ENCODE measurements at regions not wholly inside any gene's neighbourhood (a gene's known extent, or its start where the extent isn't known, plus 50 kb on each side); places are given as distances from the start of the nearest gene placed in this dataset.
"Not testable (repeated sequence)": the region's sequence is repeated elsewhere in the genome, so short reads cannot be mapped to it uniquely, and the experiment has no call there.

GRCh38 chr11:83361831-83362230 lies 75.7 kb upstream of the CCDC90B start:
- Histone ChIP-seq H3K4me1 (ENCODE audit: control insufficient read depth, insufficient read depth, low read length) (peaks cover 26% of the 10 kb centered on the region), H3K9me3 (ENCODE audit: control insufficient read depth, insufficient read depth, low read depth, low read length) (peaks cover 28% of the 10 kb centered on the region), H3K4me3 (ENCODE audit: low read depth, low read length) (no peak overlapping the region), H3K27ac (ENCODE audit: low read depth, low read length) (no peak overlapping the region), H3K27me3 (ENCODE audit: control insufficient read depth, insufficient read depth, low read length) (no peaks in the 10 kb centered on the region), H3K36me3 (ENCODE audit: control insufficient read depth, insufficient read depth, low read length) (no peaks in the 10 kb centered on the region; the same call in 1 of the 2 replicates), H3K9ac (ENCODE audit: low read length) (no peak overlapping the region)

GRCh38 chr11:83355391-83355790 lies 69.2 kb upstream of the CCDC90B start:
- Histone ChIP-seq H3K36me3 (ENCODE audit: control insufficient read depth, insufficient read depth, low read length) (no peaks in the 10 kb centered on the region; the same call in 1 of the 2 replicates), H3K9ac (ENCODE audit: low read length) (no peak overlapping the region)

GRCh38 chr11:83350187-83350586 lies 64.0 kb upstream of the CCDC90B start:
- no peak overlapping the region for H3K4me3 ChIP-seq (ENCODE audit: low read depth, low read length)
- H3K9me3 ChIP-seq (ENCODE audit: control insufficient read depth, insufficient read depth, low read depth, low read length), result peaks cover 12% of the 10 kb centered on the region; the same call in 1 of the 2 replicates
- H3K36me3 ChIP-seq (ENCODE audit: control insufficient read depth, insufficient read depth, low read length), result no peaks in the 10 kb centered on the region
- no peaks in the 10 kb centered on the region for H3K4me1 ChIP-seq (ENCODE audit: control insufficient read depth, insufficient read depth, low read length)
- no peak overlapping the region for H3K9ac ChIP-seq (ENCODE audit: low read length)
- no peak overlapping the region for H3K27ac ChIP-seq (ENCODE audit: low read depth, low read length)
- H3K27me3 ChIP-seq (ENCODE audit: control insufficient read depth, insufficient read depth, low read length), result no peaks in the 10 kb centered on the region

More at GRCh38 chr11:83355391-83355790, 69.2 kb upstream of the CCDC90B start:
- Histone ChIP-seq H3K4me1 (ENCODE audit: control insufficient read depth, insufficient read depth, low read length) (no peaks in the 10 kb centered on the region), H3K27ac (ENCODE audit: low read depth, low read length) (no peak overlapping the region), H3K9me3 (ENCODE audit: control insufficient read depth, insufficient read depth, low read depth, low read length) (peaks cover 15% of the 10 kb centered on the region), H3K27me3 (ENCODE audit: control insufficient read depth, insufficient read depth, low read length) (no peaks in the 10 kb centered on the region), H3K4me3 (ENCODE audit: low read depth, low read length) (no peak overlapping the region)

GRCh38 chr11:83349296-83349695 lies 63.1 kb upstream of the CCDC90B start:
- Histone ChIP-seq H3K36me3 (ENCODE audit: control insufficient read depth, insufficient read depth, low read length) (no peaks in the 10 kb centered on the region), H3K9ac (ENCODE audit: low read length) (no peak overlapping the region), H3K9me3 (ENCODE audit: control insufficient read depth, insufficient read depth, low read depth, low read length) (peaks cover 12% of the 10 kb centered on the region; the same call in 1 of the 2 replicates), H3K4me3 (ENCODE audit: low read depth, low read length) (no peak overlapping the region), H3K27me3 (ENCODE audit: control insufficient read depth, insufficient read depth, low read length) (no peaks in the 10 kb centered on the region), H3K27ac (ENCODE audit: low read depth, low read length) (no peak overlapping the region), H3K4me1 (ENCODE audit: control insufficient read depth, insufficient read depth, low read length) (no peaks in the 10 kb centered on the region)

- H3K4me3 ChIP-seq (ENCODE audit: low read depth, low read length); H3K36me3 ChIP-seq (ENCODE audit: control insufficient read depth, insufficient read depth, low read length); H3K9ac ChIP-seq (ENCODE audit: low read length); H3K27me3 ChIP-seq (ENCODE audit: control insufficient read depth, insufficient read depth, low read length); H3K27ac ChIP-seq (ENCODE audit: low read depth, low read length); H3K4me1 ChIP-seq (ENCODE audit: control insufficient read depth, insufficient read depth, low read length): not testable (repeated sequence)
- peaks cover 12% of the 10 kb centered on the region; the same call in 1 of the 2 replicates for H3K9me3 ChIP-seq (ENCODE audit: control insufficient read depth, insufficient read depth, low read depth, low read length)
These were observed 60.5 kb upstream of the CCDC90B start for GRCh38 chr11:83346706-83347105.

GRCh38 chr11:83344521-83344920 lies 58.4 kb upstream of the CCDC90B start:
- not testable (repeated sequence) for H3K9ac ChIP-seq (ENCODE audit: low read length)

GRCh38 chr11:83336993-83337392 lies 50.8 kb upstream of the CCDC90B start:
- Histone ChIP-seq H3K9me3 (ENCODE audit: control insufficient read depth, insufficient read depth, low read depth, low read length) (no peaks in the 10 kb centered on the region), H3K4me3 (ENCODE audit: low read depth, low read length) (no peak overlapping the region), H3K4me1 (ENCODE audit: control insufficient read depth, insufficient read depth, low read length) (no peaks in the 10 kb centered on the region), H3K27me3 (ENCODE audit: control insufficient read depth, insufficient read depth, low read length) (no peaks in the 10 kb centered on the region), H3K27ac (ENCODE audit: low read depth, low read length) (no peak overlapping the region), H3K9ac (ENCODE audit: low read length) (no peak overlapping the region), H3K36me3 (ENCODE audit: control insufficient read depth, insufficient read depth, low read length) (no peaks in the 10 kb centered on the region)

More at GRCh38 chr11:83344521-83344920, 58.4 kb upstream of the CCDC90B start:
- H3K36me3 ChIP-seq (ENCODE audit: control insufficient read depth, insufficient read depth, low read length); H3K27me3 ChIP-seq (ENCODE audit: control insufficient read depth, insufficient read depth, low read length); H3K4me3 ChIP-seq (ENCODE audit: low read depth, low read length); H3K27ac ChIP-seq (ENCODE audit: low read depth, low read length); H3K4me1 ChIP-seq (ENCODE audit: control insufficient read depth, insufficient read depth, low read length): not testable (repeated sequence)
- peaks cover 12% of the 10 kb centered on the region; the same call in 1 of the 2 replicates for H3K9me3 ChIP-seq (ENCODE audit: control insufficient read depth, insufficient read depth, low read depth, low read length)

Data from HUES6 (cell line).